GM19023 (cell line): ENCODE measurements at regions not wholly inside any gene's neighbourhood (a gene's known extent, or its start where the extent isn't known, plus 50 kb on each side); places are given as distances from the start of the nearest gene placed in this dataset.
A peak's percentile ranks its signal among the peaks of the same experiment; 100 is the strongest.
"Not testable (repeated sequence)": the region's sequence is repeated elsewhere in the genome, so short reads cannot be mapped to it uniquely, and the experiment has no call there.

Experiments
- ATAC-seq: cut with Tn5 transposase; IDR thresholded peaks from one replicate; pipeline ENCODE4 v1.9.1; 2021; ENCODE audit warnings: mild to moderate bottlenecking, moderate library complexity; ENCODE audit not compliant: unreplicated experiment

GRCh38 chr12:24381790-24382189 lies 432.3 kb upstream of the SOX5 start:
- ATAC-seq = no peak

- ATAC-seq = no peak
These were observed 430.5 kb upstream of the SOX5 start for GRCh38 chr12:24379861-24380521.

- ATAC-seq = no peak
These were observed 430.0 kb upstream of the SOX5 start for GRCh38 chr12:24379433-24379832.

GRCh38 chr12:24378548-24379407 lies 429.3 kb upstream of the SOX5 start:
- peak; percentile 82 for ATAC-seq

GRCh38 chr12:24374452-24374851 lies 425.0 kb upstream of the SOX5 start:
- ATAC-seq = no peak

- ATAC-seq = no peak
These were observed 423.5 kb upstream of the SOX5 start for GRCh38 chr12:24373004-24373403.

GRCh38 chr12:24366514-24366913 lies 417.0 kb upstream of the SOX5 start:
- ATAC-seq = no peak

- ATAC-seq = no peak
These were observed 415.5 kb upstream of the SOX5 start for GRCh38 chr12:24364921-24365320.

- ATAC-seq = no peak
These were observed 413.8 kb upstream of the SOX5 start for GRCh38 chr12:24363177-24363754.

- no peak for ATAC-seq
These were observed 412.6 kb upstream of the SOX5 start for GRCh38 chr12:24361877-24362580.

GRCh38 chr12:24360907-24361306 lies 411.4 kb upstream of the SOX5 start:
- ATAC-seq = peak; percentile 66

- peak; percentile 62 for ATAC-seq
These were observed 411.0 kb upstream of the SOX5 start for GRCh38 chr12:24360461-24360860.

- ATAC-seq = no peak
These were observed 410.6 kb upstream of the SOX5 start for GRCh38 chr12:24360057-24360456.

GRCh38 chr12:24359418-24359817 lies 409.9 kb upstream of the SOX5 start:
- ATAC-seq = no peak

- ATAC-seq = no peak
These were observed 406.9 kb upstream of the SOX5 start for GRCh38 chr12:24356240-24356804.

GRCh38 chr12:24352363-24352762 lies 402.9 kb upstream of the SOX5 start:
- no peak for ATAC-seq

- no peak for ATAC-seq
These were observed 399.8 kb upstream of the SOX5 start for GRCh38 chr12:24349051-24349799.

- ATAC-seq = not testable (repeated sequence)
These were observed 398.7 kb upstream of the SOX5 start for GRCh38 chr12:24348180-24348579.

- no peak for ATAC-seq
These were observed 378.8 kb upstream of the SOX5 start for GRCh38 chr12:24328261-24328660.

- no peak for ATAC-seq
These were observed 375.9 kb upstream of the SOX5 start for GRCh38 chr12:24325331-24325730.
